Calu3 (cell line): ENCODE measurements at regions not wholly inside any gene's neighbourhood (a gene's known extent, or its start where the extent isn't known, plus 50 kb on each side); places are given as distances from the start of the nearest gene placed in this dataset.

Experiments used
- BruUV-seq: library from RNA; stranded (reverse); fragments of 400-500 nt; replicated peaks from 2 replicates; lab custom pipeline; 2021; lab: Mats Ljungman, UMichigan
- CTCF ChIA-PET: fragments of 300-600 bp; sonication (Branson Sonifier 250); formaldehyde crosslinking; loops from one replicate; lab custom pipeline; 2022; ENCODE audit warnings: antibody characterized with exemption; lab: Charles Lee
- DNase-seq: peaks from one replicate; pipeline ENCODE4 v3.0.0; 2022
- H3K27ac Mint-ChIP-seq: one replicate; pipeline ENCODE4 v1.8.0; 2022; ENCODE audit warnings: mixed read lengths; ENCODE audit not compliant: unreplicated experiment
- H3K27me3 Mint-ChIP-seq: one replicate; pipeline ENCODE4 v1.8.0; 2022; ENCODE audit warnings: mixed read lengths; ENCODE audit not compliant: unreplicated experiment
- H3K36me3 Mint-ChIP-seq: one replicate; pipeline ENCODE4 v1.8.0; 2022; ENCODE audit warnings: mild to moderate bottlenecking, moderate library complexity, mixed read lengths; ENCODE audit not compliant: insufficient read depth, unreplicated experiment
- H3K4me1 Mint-ChIP-seq: one replicate; pipeline ENCODE4 v1.8.0; 2022; ENCODE audit warnings: mild to moderate bottlenecking, low read depth, mixed read lengths; ENCODE audit not compliant: unreplicated experiment
- H3K4me3 Mint-ChIP-seq: one replicate; pipeline ENCODE4 v1.8.0; 2022; ENCODE audit warnings: mild to moderate bottlenecking, low read depth, moderate library complexity, mixed read lengths; ENCODE audit not compliant: unreplicated experiment
- H3K9me3 Mint-ChIP-seq: one replicate; pipeline ENCODE4 v1.8.0; 2022; ENCODE audit warnings: low read depth, mixed read lengths; ENCODE audit not compliant: unreplicated experiment
- intact Hi-C: fragments of 100-400 bp; cut with micrococcal nuclease; formaldehyde crosslinking; loops from one replicate; pipeline ENCODE4 v1.10.0; 2022; ENCODE audit not compliant: unreplicated experiment
- TF ChIP-seq, protein P1 (sequence below): fragments of 200-600 bp; IDR thresholded peaks from one replicate; pipeline ENCODE4 v1.8.0; 2022; ENCODE audit warnings: antibody characterized with exemption; ENCODE audit not compliant: unreplicated experiment

DNA sequence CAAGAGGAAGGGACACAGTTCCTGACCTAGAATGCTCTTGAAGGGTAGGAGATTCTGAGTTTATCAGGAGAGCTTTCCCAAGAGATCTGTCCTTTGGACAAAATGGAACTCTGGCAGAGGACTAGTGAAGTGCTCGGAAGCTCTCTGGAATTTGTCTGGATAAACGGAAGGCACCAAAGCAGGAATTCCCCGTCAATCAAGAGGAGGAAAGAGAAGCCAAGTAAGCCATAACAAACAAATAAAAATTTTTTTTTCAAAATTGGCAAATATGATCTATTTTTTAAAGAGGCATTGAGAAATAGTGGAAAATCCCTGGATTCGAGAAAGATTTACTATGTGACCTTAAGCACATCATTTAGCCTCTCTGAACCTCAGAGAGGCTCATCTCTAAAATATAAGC, 99.2 kb downstream of the GRIN2B start:
- CTCF ChIA-PET: no interaction called here
- DNase-seq: no peak
- no TSS peak for BruUV-seq
- H3K36me3 Mint-ChIP-seq: no peaks in the 10 kb centered on the region
- TF ChIP-seq, protein P1, sequence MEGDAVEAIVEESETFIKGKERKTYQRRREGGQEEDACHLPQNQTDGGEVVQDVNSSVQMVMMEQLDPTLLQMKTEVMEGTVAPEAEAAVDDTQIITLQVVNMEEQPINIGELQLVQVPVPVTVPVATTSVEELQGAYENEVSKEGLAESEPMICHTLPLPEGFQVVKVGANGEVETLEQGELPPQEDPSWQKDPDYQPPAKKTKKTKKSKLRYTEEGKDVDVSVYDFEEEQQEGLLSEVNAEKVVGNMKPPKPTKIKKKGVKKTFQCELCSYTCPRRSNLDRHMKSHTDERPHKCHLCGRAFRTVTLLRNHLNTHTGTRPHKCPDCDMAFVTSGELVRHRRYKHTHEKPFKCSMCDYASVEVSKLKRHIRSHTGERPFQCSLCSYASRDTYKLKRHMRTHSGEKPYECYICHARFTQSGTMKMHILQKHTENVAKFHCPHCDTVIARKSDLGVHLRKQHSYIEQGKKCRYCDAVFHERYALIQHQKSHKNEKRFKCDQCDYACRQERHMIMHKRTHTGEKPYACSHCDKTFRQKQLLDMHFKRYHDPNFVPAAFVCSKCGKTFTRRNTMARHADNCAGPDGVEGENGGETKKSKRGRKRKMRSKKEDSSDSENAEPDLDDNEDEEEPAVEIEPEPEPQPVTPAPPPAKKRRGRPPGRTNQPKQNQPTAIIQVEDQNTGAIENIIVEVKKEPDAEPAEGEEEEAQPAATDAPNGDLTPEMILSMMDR: no peak
- no peaks in the 10 kb centered on the region for H3K9me3 Mint-ChIP-seq
- no peaks in the 10 kb centered on the region for H3K27me3 Mint-ChIP-seq
- no peaks in the 10 kb centered on the region for H3K4me1 Mint-ChIP-seq
- intact Hi-C loops: no loop called here
- H3K4me3 Mint-ChIP-seq: no peak overlapping the region
- H3K27ac Mint-ChIP-seq: no peak overlapping the region

DNA sequence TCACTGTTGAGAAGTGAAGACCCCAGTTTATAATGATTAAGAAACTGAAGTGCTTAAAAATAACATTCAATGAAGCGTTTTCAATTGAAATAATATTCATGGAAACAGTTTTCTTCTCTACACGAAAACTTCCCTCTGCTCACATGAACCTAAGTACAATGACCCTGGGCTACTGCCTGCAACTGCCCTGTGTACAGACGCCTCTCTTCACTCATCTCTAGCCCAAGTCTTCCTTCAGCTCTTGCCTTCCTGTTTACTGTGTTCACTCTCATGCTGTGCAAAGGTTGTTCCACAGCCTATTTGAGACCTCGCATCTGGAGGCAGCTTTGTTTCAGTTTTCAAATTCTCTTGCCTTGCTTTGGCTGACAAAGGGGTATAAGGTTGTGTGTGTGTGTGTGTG, 100.8 kb downstream of the GRIN2B start:
- no peaks in the 10 kb centered on the region for H3K27me3 Mint-ChIP-seq

DNA sequence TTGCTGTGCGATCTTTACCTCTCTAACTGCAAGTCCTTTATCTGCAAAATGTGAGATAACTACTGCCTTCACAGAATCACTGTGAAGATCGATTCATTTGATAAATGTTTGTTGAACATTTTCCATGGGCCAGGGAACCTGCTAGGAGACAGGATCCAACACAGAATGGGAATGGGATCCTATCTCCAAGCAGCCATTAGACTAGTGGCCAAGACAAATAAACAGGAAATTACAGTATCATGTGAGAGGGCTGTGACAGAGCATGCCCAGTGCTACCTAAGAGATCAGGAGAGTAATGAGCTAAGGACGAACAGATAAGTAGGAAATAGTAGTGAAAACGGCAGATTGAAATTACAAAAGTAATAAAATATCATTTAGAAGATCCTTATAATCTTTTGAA, 105.7 kb downstream of the GRIN2B start:
- TF ChIP-seq, protein P1: no peak
- CTCF ChIA-PET: no interaction called here
- Mint-ChIP-seq H3K36me3 (no peaks in the 10 kb centered on the region), H3K9me3 (no peaks in the 10 kb centered on the region), H3K27me3 (no peaks in the 10 kb centered on the region), H3K4me3 (no peak overlapping the region), H3K4me1 (no peaks in the 10 kb centered on the region), H3K27ac (no peak overlapping the region)
- intact Hi-C loops: no loop called here
- DNase-seq: no peak
- no TSS peak for BruUV-seq

More for the DNA sequence above, 100.8 kb downstream of the GRIN2B start:
- Mint-ChIP-seq H3K9me3 (no peaks in the 10 kb centered on the region), H3K4me3 (no peak overlapping the region), H3K36me3 (no peaks in the 10 kb centered on the region), H3K4me1 (no peaks in the 10 kb centered on the region), H3K27ac (no peak overlapping the region)
- no peak for DNase-seq
- intact Hi-C loops: no loop called here
- BruUV-seq: no TSS peak
- TF ChIP-seq, protein P1: no peak
- CTCF ChIA-PET: interaction anchor here (1.2 kb wide), 1 partner anchor 12 kb away, joined by 3 read pairs; no protein-coding TSS in a partner anchor

DNA sequence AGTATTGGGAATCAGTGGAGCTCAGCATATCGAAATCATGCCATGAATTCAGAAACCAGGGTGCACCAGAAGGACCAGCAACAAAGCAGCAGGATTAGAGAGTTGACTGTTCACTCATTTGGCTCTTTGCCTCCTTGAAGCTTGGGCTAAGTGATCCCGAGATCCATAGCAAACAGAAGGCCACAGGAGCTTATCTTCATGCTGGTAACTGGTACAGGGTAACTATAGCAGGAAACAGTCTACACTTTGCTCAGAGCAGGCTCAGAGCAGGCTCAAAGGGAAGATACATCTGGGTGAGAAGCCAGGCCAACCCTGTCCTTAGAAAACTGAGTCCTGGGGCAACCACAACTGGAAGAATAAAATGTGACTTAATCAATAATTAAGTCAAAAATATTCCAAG, 111.1 kb downstream of the GRIN2B start:
- Mint-ChIP-seq H3K27ac (no peak overlapping the region), H3K4me1 (no peaks in the 10 kb centered on the region), H3K4me3 (no peak overlapping the region), H3K27me3 (peaks cover 39% of the 10 kb centered on the region), H3K9me3 (no peaks in the 10 kb centered on the region), H3K36me3 (no peaks in the 10 kb centered on the region)
- CTCF ChIA-PET: no interaction called here
- TF ChIP-seq, protein P1: no peak
- BruUV-seq: no TSS peak
- DNase-seq: no peak
- intact Hi-C loops: no loop called here
